ENCODE measurements at regions not wholly inside any gene's neighbourhood (a gene's known extent, or its start where the extent isn't known, plus 50 kb on each side); places are given as distances from the start of the nearest gene placed in this dataset.

GRCh38 chr5:165393839-165394238 lies 1888.4 kb downstream of the MAT2B start:
- TF ChIP-seq, protein P1, sequence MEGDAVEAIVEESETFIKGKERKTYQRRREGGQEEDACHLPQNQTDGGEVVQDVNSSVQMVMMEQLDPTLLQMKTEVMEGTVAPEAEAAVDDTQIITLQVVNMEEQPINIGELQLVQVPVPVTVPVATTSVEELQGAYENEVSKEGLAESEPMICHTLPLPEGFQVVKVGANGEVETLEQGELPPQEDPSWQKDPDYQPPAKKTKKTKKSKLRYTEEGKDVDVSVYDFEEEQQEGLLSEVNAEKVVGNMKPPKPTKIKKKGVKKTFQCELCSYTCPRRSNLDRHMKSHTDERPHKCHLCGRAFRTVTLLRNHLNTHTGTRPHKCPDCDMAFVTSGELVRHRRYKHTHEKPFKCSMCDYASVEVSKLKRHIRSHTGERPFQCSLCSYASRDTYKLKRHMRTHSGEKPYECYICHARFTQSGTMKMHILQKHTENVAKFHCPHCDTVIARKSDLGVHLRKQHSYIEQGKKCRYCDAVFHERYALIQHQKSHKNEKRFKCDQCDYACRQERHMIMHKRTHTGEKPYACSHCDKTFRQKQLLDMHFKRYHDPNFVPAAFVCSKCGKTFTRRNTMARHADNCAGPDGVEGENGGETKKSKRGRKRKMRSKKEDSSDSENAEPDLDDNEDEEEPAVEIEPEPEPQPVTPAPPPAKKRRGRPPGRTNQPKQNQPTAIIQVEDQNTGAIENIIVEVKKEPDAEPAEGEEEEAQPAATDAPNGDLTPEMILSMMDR (IDR thresholded peaks at IDR 0.05): no peak
- Mint-ChIP-seq H3K36me3 (ENCODE audit: low read depth) (no peaks in the 10 kb centered on the region), H3K9me3 (peaks cover 10% of the 10 kb centered on the region), H3K4me1 (ENCODE audit: low read depth) (no peaks in the 10 kb centered on the region), H3K4me3 (no peak overlapping the region), H3K27ac (no peak overlapping the region), H3K27me3 (no peaks in the 10 kb centered on the region)
- no peak for ATAC-seq
- ChIA-PET POLR2A (no interaction called here), CTCF (no interaction called here)
- no peak for DNase-seq
- intact Hi-C loops (cut with micrococcal nuclease): no loop called here

GRCh38 chr5:165397516-165397915 lies 1892.1 kb downstream of the MAT2B start:
- no peak overlapping the region for H3K27ac Mint-ChIP-seq
- no peak overlapping the region for H3K4me3 Mint-ChIP-seq
- intact Hi-C loops (cut with micrococcal nuclease): no loop called here
- H3K27me3 Mint-ChIP-seq: no peaks in the 10 kb centered on the region
- ChIA-PET POLR2A (no interaction called here), CTCF (no interaction called here)
- TF ChIP-seq, protein P1 (IDR thresholded peaks at IDR 0.05): no peak
- DNase-seq (no peak), ATAC-seq (no peak)
- no peaks in the 10 kb centered on the region for H3K36me3 Mint-ChIP-seq (ENCODE audit: low read depth)
- H3K4me1 Mint-ChIP-seq (ENCODE audit: low read depth): no peaks in the 10 kb centered on the region
- peaks cover 2% of the 10 kb centered on the region for H3K9me3 Mint-ChIP-seq

DNA sequence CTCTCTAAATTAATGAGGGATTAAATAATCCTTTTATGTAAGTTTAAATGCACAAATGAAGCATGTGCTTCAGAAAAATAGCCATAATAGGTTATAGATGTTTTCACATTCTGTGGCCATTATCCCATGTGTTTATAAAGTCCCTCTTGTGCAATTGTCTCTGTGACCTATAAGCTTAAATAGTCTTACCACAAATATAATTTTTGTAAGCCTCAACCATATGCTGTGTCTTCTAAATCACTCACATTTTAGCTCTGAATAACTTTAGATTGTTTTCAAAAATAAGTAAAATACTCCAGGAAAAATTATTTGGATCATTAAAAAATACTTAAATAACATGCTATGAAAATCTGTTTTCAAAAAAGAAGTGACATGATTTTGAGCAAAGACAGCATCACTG lies 1894.7 kb downstream of the MAT2B start:
- TF ChIP-seq, protein P1 (IDR thresholded peaks at IDR 0.05): no peak
- POLR2A ChIA-PET: no interaction called here
- H3K4me1 Mint-ChIP-seq (ENCODE audit: low read depth): no peaks in the 10 kb centered on the region
- CTCF ChIA-PET: no interaction called here
- DNase-seq (no peak), ATAC-seq (no peak)
- intact Hi-C loops (cut with micrococcal nuclease): no loop called here
- no peaks in the 10 kb centered on the region for H3K9me3 Mint-ChIP-seq
- H3K27me3 Mint-ChIP-seq: no peaks in the 10 kb centered on the region
- no peaks in the 10 kb centered on the region for H3K36me3 Mint-ChIP-seq (ENCODE audit: low read depth)
- H3K4me3 Mint-ChIP-seq: no peak overlapping the region
- no peak overlapping the region for H3K27ac Mint-ChIP-seq

DNA sequence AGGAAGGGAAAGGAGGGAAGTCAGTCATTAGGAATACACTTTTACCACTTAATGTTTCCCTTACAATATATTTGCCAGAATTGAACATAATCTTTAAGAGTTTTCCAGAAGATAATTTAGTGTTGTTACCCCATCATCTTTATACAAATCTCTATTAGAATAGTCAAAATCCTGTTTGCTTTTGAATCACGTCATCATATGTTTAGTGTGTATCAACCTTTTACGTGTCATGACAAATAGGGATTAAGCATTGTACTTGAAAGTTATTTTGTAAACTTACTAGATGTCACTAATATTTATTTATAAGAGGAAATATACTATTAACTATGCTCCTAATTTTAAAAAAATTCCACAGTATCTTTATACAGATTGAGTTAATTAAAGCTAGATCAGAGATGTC lies 1899.5 kb downstream of the MAT2B start:
- DNase-seq (no peak), ATAC-seq (no peak)
- Mint-ChIP-seq H3K27ac (no peak overlapping the region), H3K4me1 (ENCODE audit: low read depth) (no peaks in the 10 kb centered on the region), H3K27me3 (no peaks in the 10 kb centered on the region), H3K9me3 (peaks cover 5% of the 10 kb centered on the region), H3K36me3 (ENCODE audit: low read depth) (no peaks in the 10 kb centered on the region), H3K4me3 (no peak overlapping the region)
- TF ChIP-seq, protein P1 (IDR thresholded peaks at IDR 0.05): no peak
- POLR2A ChIA-PET: no interaction called here
- CTCF ChIA-PET: no interaction called here
- intact Hi-C loops (cut with micrococcal nuclease): no loop called here

DNA sequence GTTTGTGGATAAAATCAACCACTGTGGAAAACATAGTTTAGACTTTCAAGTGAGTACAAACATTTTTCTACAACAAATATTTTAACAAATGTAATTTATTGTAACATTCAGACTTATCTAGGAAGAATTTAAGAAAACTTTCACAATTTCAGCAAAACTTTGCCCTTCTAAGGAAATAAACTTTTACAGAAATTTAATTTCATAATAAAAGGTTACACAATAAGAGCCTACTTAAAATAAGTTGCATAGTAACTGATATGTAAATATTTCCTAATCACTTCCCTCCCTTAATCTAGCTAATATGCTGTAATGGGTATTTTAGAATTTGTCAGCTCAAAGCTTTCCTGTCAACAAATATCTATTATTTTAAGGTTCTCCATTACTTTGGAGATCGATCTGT lies 1899.9 kb downstream of the MAT2B start:
- Mint-ChIP-seq H3K4me1 (ENCODE audit: low read depth) (no peaks in the 10 kb centered on the region), H3K9me3 (peaks cover 5% of the 10 kb centered on the region), H3K27me3 (no peaks in the 10 kb centered on the region), H3K27ac (no peak overlapping the region), H3K4me3 (no peak overlapping the region), H3K36me3 (ENCODE audit: low read depth) (no peaks in the 10 kb centered on the region)
- intact Hi-C loops (cut with micrococcal nuclease): no loop called here
- TF ChIP-seq, protein P1 (IDR thresholded peaks at IDR 0.05): no peak
- POLR2A ChIA-PET: no interaction called here
- CTCF ChIA-PET: no interaction called here
- DNase-seq (no peak), ATAC-seq (no peak)

Data from activated CD8-positive, alpha-beta T cell treated with anti-CD3 and anti-CD28 coated beads for 36 hours (primary cell).